SK-N-SH treated with all-trans-retinoic acid at 6 μM for 48 hours (cell line): ENCODE measurements at regions not wholly inside any gene's neighbourhood (a gene's known extent, or its start where the extent isn't known, plus 50 kb on each side); places are given as distances from the start of the nearest gene placed in this dataset.

ENCODE experiments used
- ARNTL ChIP-seq: fragments of 450-650 bp; formaldehyde crosslinking; IDR thresholded peaks from 2 replicates; pipeline ENCODE4 v1.5.0; 2020; ENCODE audit warnings: low read depth, mild to moderate bottlenecking, moderate library complexity, borderline replicate concordance
- BACH2 ChIP-seq: fragments of 250-450 bp; sonication (Bioruptor Pico); IDR thresholded peaks from 2 replicates; pipeline ENCODE4 v1.9.0; 2021; ENCODE audit warnings: mild to moderate bottlenecking, borderline replicate concordance
- CSDC2 ChIP-seq: fragments of 250-450 bp; sonication (Bioruptor Pico); IDR thresholded peaks from 2 replicates; pipeline ENCODE4 v1.5.0; 2020; ENCODE audit warnings: mild to moderate bottlenecking, moderate library complexity
- ESRRG ChIP-seq: fragments of 250-450 bp; sonication (Bioruptor Pico); IDR thresholded peaks from 2 replicates; pipeline ENCODE4 v1.6.1; 2021; ENCODE audit warnings: mild to moderate bottlenecking
- ISL1 ChIP-seq: fragments of 250-450 bp; sonication (Bioruptor Pico); IDR thresholded peaks from 2 replicates; pipeline ENCODE4 v2.1.2; 2022; ENCODE audit warnings: mild to moderate bottlenecking, moderate library complexity
- OSR1 ChIP-seq: fragments of 250-450 bp; sonication (Bioruptor Pico); IDR thresholded peaks from 2 replicates; pipeline ENCODE4 v1.8.0; 2022; ENCODE audit warnings: moderate library complexity, mild to moderate bottlenecking, inconsistent platforms
- PPARA ChIP-seq: fragments of 250-450 bp; sonication (Bioruptor Pico); IDR thresholded peaks from 2 replicates; pipeline ENCODE4 v1.5.0; 2020; ENCODE audit warnings: mild to moderate bottlenecking, borderline replicate concordance
- ZC3H10 ChIP-seq: fragments of 250-450 bp; sonication (Bioruptor Pico); IDR thresholded peaks from 2 replicates; pipeline ENCODE4 v1.5.1; 2021; ENCODE audit warnings: mild to moderate bottlenecking, moderate library complexity
- ZFP30 ChIP-seq: fragments of 450-650 bp; formaldehyde crosslinking; IDR thresholded peaks from 2 replicates; pipeline ENCODE4 v1.5.0; 2022; ENCODE audit warnings: mild to moderate bottlenecking, moderate library complexity
- ZNF70 ChIP-seq: fragments of 450-650 bp; formaldehyde crosslinking; IDR thresholded peaks from 2 replicates; pipeline ENCODE4 v1.5.0; 2020; ENCODE audit warnings: mild to moderate bottlenecking, moderate library complexity
- ZNF8 ChIP-seq: fragments of 450-650 bp; formaldehyde crosslinking; IDR thresholded peaks from 2 replicates; pipeline ENCODE4 v1.5.0; 2020; ENCODE audit warnings: mild to moderate bottlenecking, moderate library complexity
- TF ChIP-seq, protein P1 (sequence below): fragments of 250-450 bp; sonication (Bioruptor Pico); IDR thresholded peaks from 2 replicates; pipeline ENCODE4 v1.8.0; 2021; ENCODE audit warnings: low read depth, mild to moderate bottlenecking, moderate library complexity, borderline replicate concordance
- TF ChIP-seq, protein P2 (sequence below): fragments of 250-450 bp; sonication (Bioruptor Pico); IDR thresholded peaks from 2 replicates; pipeline ENCODE4 v1.5.1; 2020; ENCODE audit warnings: low read depth, mild to moderate bottlenecking, moderate library complexity
- TF ChIP-seq, protein P3 (sequence below): fragments of 250-450 bp; sonication (Bioruptor Pico); IDR thresholded peaks from 2 replicates; pipeline ENCODE4 v1.8.0; 2020; ENCODE audit warnings: mild to moderate bottlenecking, moderate library complexity, borderline replicate concordance

- TF ChIP-seq ARNTL (CRISPR knock-in tag) (no peak), ZNF70 (CRISPR knock-in tag) (no peak), ZNF8 (CRISPR knock-in tag) (no peak), ZFP30 (CRISPR knock-in tag) (no peak), ZC3H10 (CRISPR knock-in tag) (no peak), ESRRG (CRISPR knock-in tag) (no peak), OSR1 (CRISPR knock-in tag) (no peak), PPARA (CRISPR knock-in tag) (no peak), CSDC2 (no peak), ISL1 (CRISPR knock-in tag) (no peak), BACH2 (no peak)
- TF ChIP-seq, protein P1, sequence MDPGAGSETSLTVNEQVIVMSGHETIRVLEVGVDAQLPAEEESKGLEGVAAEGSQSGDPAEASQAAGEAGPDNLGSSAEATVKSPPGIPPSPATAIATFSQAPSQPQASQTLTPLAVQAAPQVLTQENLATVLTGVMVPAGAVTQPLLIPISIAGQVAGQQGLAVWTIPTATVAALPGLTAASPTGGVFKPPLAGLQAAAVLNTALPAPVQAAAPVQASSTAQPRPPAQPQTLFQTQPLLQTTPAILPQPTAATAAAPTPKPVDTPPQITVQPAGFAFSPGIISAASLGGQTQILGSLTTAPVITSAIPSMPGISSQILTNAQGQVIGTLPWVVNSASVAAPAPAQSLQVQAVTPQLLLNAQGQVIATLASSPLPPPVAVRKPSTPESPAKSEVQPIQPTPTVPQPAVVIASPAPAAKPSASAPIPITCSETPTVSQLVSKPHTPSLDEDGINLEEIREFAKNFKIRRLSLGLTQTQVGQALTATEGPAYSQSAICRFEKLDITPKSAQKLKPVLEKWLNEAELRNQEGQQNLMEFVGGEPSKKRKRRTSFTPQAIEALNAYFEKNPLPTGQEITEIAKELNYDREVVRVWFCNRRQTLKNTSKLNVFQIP (CRISPR knock-in tag): no peak
- TF ChIP-seq, protein P2, sequence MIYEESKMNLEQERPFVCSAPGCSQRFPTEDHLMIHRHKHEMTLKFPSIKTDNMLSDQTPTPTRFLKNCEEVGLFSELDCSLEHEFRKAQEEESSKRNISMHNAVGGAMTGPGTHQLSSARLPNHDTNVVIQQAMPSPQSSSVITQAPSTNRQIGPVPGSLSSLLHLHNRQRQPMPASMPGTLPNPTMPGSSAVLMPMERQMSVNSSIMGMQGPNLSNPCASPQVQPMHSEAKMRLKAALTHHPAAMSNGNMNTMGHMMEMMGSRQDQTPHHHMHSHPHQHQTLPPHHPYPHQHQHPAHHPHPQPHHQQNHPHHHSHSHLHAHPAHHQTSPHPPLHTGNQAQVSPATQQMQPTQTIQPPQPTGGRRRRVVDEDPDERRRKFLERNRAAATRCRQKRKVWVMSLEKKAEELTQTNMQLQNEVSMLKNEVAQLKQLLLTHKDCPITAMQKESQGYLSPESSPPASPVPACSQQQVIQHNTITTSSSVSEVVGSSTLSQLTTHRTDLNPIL: no peak
- TF ChIP-seq, protein P3, sequence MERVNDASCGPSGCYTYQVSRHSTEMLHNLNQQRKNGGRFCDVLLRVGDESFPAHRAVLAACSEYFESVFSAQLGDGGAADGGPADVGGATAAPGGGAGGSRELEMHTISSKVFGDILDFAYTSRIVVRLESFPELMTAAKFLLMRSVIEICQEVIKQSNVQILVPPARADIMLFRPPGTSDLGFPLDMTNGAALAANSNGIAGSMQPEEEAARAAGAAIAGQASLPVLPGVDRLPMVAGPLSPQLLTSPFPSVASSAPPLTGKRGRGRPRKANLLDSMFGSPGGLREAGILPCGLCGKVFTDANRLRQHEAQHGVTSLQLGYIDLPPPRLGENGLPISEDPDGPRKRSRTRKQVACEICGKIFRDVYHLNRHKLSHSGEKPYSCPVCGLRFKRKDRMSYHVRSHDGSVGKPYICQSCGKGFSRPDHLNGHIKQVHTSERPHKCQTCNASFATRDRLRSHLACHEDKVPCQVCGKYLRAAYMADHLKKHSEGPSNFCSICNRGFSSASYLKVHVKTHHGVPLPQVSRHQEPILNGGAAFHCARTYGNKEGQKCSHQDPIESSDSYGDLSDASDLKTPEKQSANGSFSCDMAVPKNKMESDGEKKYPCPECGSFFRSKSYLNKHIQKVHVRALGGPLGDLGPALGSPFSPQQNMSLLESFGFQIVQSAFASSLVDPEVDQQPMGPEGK (CRISPR knock-in tag): no peak
Measured at GRCh38 chr17:5775098-5775497, 190.8 kb upstream of the NLRP1 start.
